Fibroblast of skin of right biceps (primary cell): ENCODE measurements at regions not wholly inside any gene's neighbourhood (a gene's known extent, or its start where the extent isn't known, plus 50 kb on each side); places are given as distances from the start of the nearest gene placed in this dataset.

Experiments used
- DNase-seq: peaks from one replicate; pipeline ENCODE4 v3.0.0-alpha.2; 2013

GRCh38 chr20:22366631-22367030 is 217.7 kb downstream of the FOXA2 start:
- no peak for DNase-seq

GRCh38 chr20:22354647-22355046 is 229.7 kb downstream of the FOXA2 start:
- no peak for DNase-seq

- no peak for DNase-seq
Measured at GRCh38 chr20:22353586-22353985, 230.8 kb downstream of the FOXA2 start.

GRCh38 chr20:22352019-22352418 is 232.4 kb downstream of the FOXA2 start:
- no peak for DNase-seq

- no peak for DNase-seq
Measured at GRCh38 chr20:22350624-22351023, 233.7 kb downstream of the FOXA2 start.

GRCh38 chr20:22348010-22348409 is 236.4 kb downstream of the FOXA2 start:
- DNase-seq: no peak

- no peak for DNase-seq
Measured at GRCh38 chr20:22346716-22347115, 237.7 kb downstream of the FOXA2 start.

GRCh38 chr20:22343612-22344011 is 240.8 kb downstream of the FOXA2 start:
- no peak for DNase-seq

GRCh38 chr20:22342410-22342809 is 242.0 kb downstream of the FOXA2 start:
- DNase-seq: no peak

- peak; percentile 14 for DNase-seq
Measured at GRCh38 chr20:22341508-22341907, 242.9 kb downstream of the FOXA2 start.

- no peak for DNase-seq
Measured at GRCh38 chr20:22339946-22340345, 244.4 kb downstream of the FOXA2 start.

- peak; percentile 58 for DNase-seq
Measured at GRCh38 chr20:22339091-22339881, 245.1 kb downstream of the FOXA2 start.

- DNase-seq: no peak
Measured at GRCh38 chr20:22338140-22338708, 246.1 kb downstream of the FOXA2 start.

- no peak for DNase-seq
Measured at GRCh38 chr20:22335210-22335609, 249.2 kb downstream of the FOXA2 start.

GRCh38 chr20:22333885-22334545 is 250.4 kb downstream of the FOXA2 start:
- peak; percentile 41 for DNase-seq

- no peak for DNase-seq
Measured at GRCh38 chr20:22324505-22324904, 259.9 kb downstream of the FOXA2 start.

- no peak for DNase-seq
Measured at GRCh38 chr20:22322513-22322912, 261.9 kb downstream of the FOXA2 start.

GRCh38 chr20:22321191-22321590 is 263.2 kb downstream of the FOXA2 start:
- no peak for DNase-seq

- DNase-seq: no peak
Measured at GRCh38 chr20:22320245-22320915, 264.0 kb downstream of the FOXA2 start.

GRCh38 chr20:22315771-22316170 is 268.6 kb downstream of the FOXA2 start:
- no peak for DNase-seq

GRCh38 chr20:22315073-22315472 is 269.3 kb downstream of the FOXA2 start:
- DNase-seq: no peak

GRCh38 chr20:22312744-22313346 is 271.5 kb downstream of the FOXA2 start:
- peak; percentile 29 for DNase-seq

- no peak for DNase-seq
Measured at GRCh38 chr20:22308934-22309333, 275.4 kb downstream of the FOXA2 start.
